ENCODE measurements at regions not wholly inside any gene's neighbourhood (a gene's known extent, or its start where the extent isn't known, plus 50 kb on each side); places are given as distances from the start of the nearest gene placed in this dataset.

- no peak overlapping the region for H3T11ph ChIP-seq (ENCODE audit: low read length)
- no peak overlapping the region for H3K4me2 ChIP-seq (ENCODE audit: insufficient read depth, insufficient read length, low read length)
- no peak overlapping the region for H2BK120ac ChIP-seq (ENCODE audit: low read depth, low read length, poor library complexity, severe bottlenecking)
- no peaks in the 10 kb centered on the region for H3K4me1 ChIP-seq (ENCODE audit: insufficient read depth, low read length)
- Mint-ChIP-seq H3K4me3 (no peak overlapping the region), H3K27me3 (ENCODE audit: low read depth) (no peaks in the 10 kb centered on the region), H3K9me3 (peaks cover 0 to 1% of the 10 kb centered on the region in 2 experiments; a peak in 1 of 5 replicates), H3K4me1 (peaks cover 6 to 9% of the 10 kb centered on the region in 2 experiments), H3K27ac (no peak overlapping the region), H3K36me3 (ENCODE audit: insufficient read depth in 1 of 3, low read depth in 3 of 3) (no peaks in the 10 kb centered on the region)
- H2AFZ ChIP-seq (ENCODE audit: low read length) = no peak overlapping the region
- no peaks in the 10 kb centered on the region for H3K79me1 ChIP-seq (ENCODE audit: insufficient read depth, low read depth, low read length, poor library complexity, severe bottlenecking)
- H3K27me3 ChIP-seq (ENCODE audit: insufficient read depth, low read length) = no peaks in the 10 kb centered on the region
- no peaks in the 10 kb centered on the region for H3K9me3 ChIP-seq (ENCODE audit: control insufficient read depth, low read depth, low read length)
- no peak overlapping the region for H3K14ac ChIP-seq (ENCODE audit: insufficient read depth, low read length)
- H3K18ac ChIP-seq (ENCODE audit: insufficient read length, low read depth, low read length) = no peak overlapping the region
- H2BK12ac ChIP-seq (ENCODE audit: insufficient read length, low read depth, low read length) = no peak overlapping the region
- no peak overlapping the region for H3K27ac ChIP-seq (ENCODE audit: insufficient read length, low read depth, low read length)
- H2AK5ac ChIP-seq (ENCODE audit: insufficient read length, low read length) = no peak overlapping the region
- H3K56ac ChIP-seq (ENCODE audit: insufficient read length, low read depth, low read length) = no peak overlapping the region
- H4K8ac ChIP-seq (replicated peaks; ENCODE audit: insufficient read length, low read depth, low read length) = no peak overlapping the region
- no peak overlapping the region for H3K9ac ChIP-seq (ENCODE audit: extremely low read depth, insufficient read length, low read length)
- no peak overlapping the region for H4K91ac ChIP-seq (ENCODE audit: insufficient read length, low read depth, low read length)
- WGBS (ENCODE audit: extremely low coverage, insufficient read length, low lambda C conversion rate) = no CpG with 5 or more reads among the region's 3 CpGs
- H4K20me1 ChIP-seq (ENCODE audit: control insufficient read depth, insufficient read depth, insufficient read length) = no peaks in the 10 kb centered on the region
- no peak overlapping the region for H2BK20ac ChIP-seq (ENCODE audit: low read depth, low read length, poor library complexity, severe bottlenecking)
- H2BK15ac ChIP-seq (ENCODE audit: low read depth, low read length) = no peak overlapping the region
- H2BK5ac ChIP-seq (ENCODE audit: insufficient read length, low read length) = no peak overlapping the region
- H3K23ac ChIP-seq (ENCODE audit: insufficient read length, low read depth, low read length) = no peak overlapping the region
- H3K79me2 ChIP-seq (ENCODE audit: insufficient read depth, low read length) = no peaks in the 10 kb centered on the region
- TF ChIP-seq CTCF (conservative IDR thresholded peaks at IDR 0.05) = no peak
- no peak for DNase-seq
- H3K4ac ChIP-seq (ENCODE audit: low read depth, low read length) = no peak overlapping the region
- no peaks in the 10 kb centered on the region for H3K23me2 ChIP-seq (ENCODE audit: insufficient read length, low read depth, low read length, poor library complexity, severe bottlenecking)
- H4K5ac ChIP-seq (ENCODE audit: insufficient read length, low read depth, low read length) = no peak overlapping the region
Observed at GRCh38 chr6:71545905-71546304, 257.3 kb downstream of the OGFRL1 start.
